DND-41 (cell line): ENCODE measurements at regions not wholly inside any gene's neighbourhood (a gene's known extent, or its start where the extent isn't known, plus 50 kb on each side); places are given as distances from the start of the nearest gene placed in this dataset.

Experiments used
- CTCF ChIP-seq: IDR thresholded peaks from 2 replicates; pipeline ENCODE4 v1.5.1; 2012; ENCODE audit warnings: borderline replicate concordance, low read length, moderate library complexity, mild to moderate bottlenecking; ENCODE audit not compliant: poor library complexity, severe bottlenecking; ENCODE audit errors: extremely low read depth
- EZH2 ChIP-seq: IDR thresholded peaks from 3 replicates; pipeline ENCODE4 v1.6.1; 2012; ENCODE audit warnings: borderline replicate concordance, low read depth, mild to moderate bottlenecking, moderate library complexity, low read length, inconsistent platforms; ENCODE audit not compliant: severe bottlenecking

GRCh38 chr13:67353941-67354340 is 123.8 kb upstream of the PCDH9 start:
- TF ChIP-seq CTCF (no peak), EZH2 (no peak)
